OCI-LY7 (cell line): ENCODE measurements at regions not wholly inside any gene's neighbourhood (a gene's known extent, or its start where the extent isn't known, plus 50 kb on each side); places are given as distances from the start of the nearest gene placed in this dataset.

Experiments
- BruUV-seq: library from RNA; stranded (reverse); fragments of 400-500 nt; replicated peaks from 2 replicates; lab custom pipeline; 2021; lab: Mats Ljungman, UMichigan
- CTCF ChIA-PET: fragments of 300-600 bp; sonication (Branson Sonifier 250); formaldehyde crosslinking; loops from one replicate; lab custom pipeline; 2022; ENCODE audit warnings: antibody characterized with exemption; ENCODE audit not compliant: unreplicated experiment; lab: Charles Lee
- POLR2A ChIA-PET: fragments of 300-600 bp; sonication (Branson Sonifier 250); formaldehyde crosslinking; loops from one replicate; lab custom pipeline; 2022; ENCODE audit warnings: antibody characterized with exemption; lab: Charles Lee
- DNase-seq: peaks from one replicate; pipeline ENCODE4 v3.0.0-alpha.2; 2015; ENCODE audit warnings: low spot score
- H2AFZ ChIP-seq: fragments of 200-600 bp; sonication (generic), shearing (Covaris generic); 2 replicates; pipeline ENCODE4 v1.6.1; 2014; ENCODE audit warnings: mild to moderate bottlenecking, antibody characterized with exemption, low read length, moderate library complexity
- H3K27ac ChIP-seq: fragments of 200-600 bp; sonication (generic); 2 replicates; pipeline ENCODE4 v1.5.1; 2014; ENCODE audit warnings: mixed run types, low read depth, mild to moderate bottlenecking, moderate library complexity, low read length, inconsistent platforms; ENCODE audit not compliant: poor library complexity, severe bottlenecking
- H3K36me3 ChIP-seq: fragments of 200-600 bp; sonication (generic); 2 replicates; pipeline ENCODE4 v1.6.1; 2014; ENCODE audit warnings: mild to moderate bottlenecking, antibody characterized with exemption, low read length, moderate library complexity, mixed read lengths; ENCODE audit not compliant: insufficient read depth
- H3K4me1 ChIP-seq: fragments of 200-600 bp; sonication (generic); 2 replicates; pipeline ENCODE4 v1.5.1; 2014; ENCODE audit warnings: mild to moderate bottlenecking, low read length; ENCODE audit not compliant: insufficient read depth, poor library complexity, severe bottlenecking
- H3K4me2 ChIP-seq: fragments of 200-600 bp; sonication (generic); 2 replicates; pipeline ENCODE4 v1.6.1; 2014; ENCODE audit warnings: mild to moderate bottlenecking, low read length
- H3K4me3 ChIP-seq: fragments of 200-600 bp; sonication (generic); 2 replicates; pipeline ENCODE4 v1.5.1; 2014; ENCODE audit warnings: mild to moderate bottlenecking, low read depth, low read length; ENCODE audit not compliant: poor library complexity, severe bottlenecking
- H3K79me2 ChIP-seq: fragments of 200-600 bp; sonication (generic); 2 replicates; pipeline ENCODE4 v1.6.1; 2016; ENCODE audit warnings: low read depth, mild to moderate bottlenecking, low read length, moderate library complexity, mixed read lengths; ENCODE audit not compliant: insufficient read depth
- H3K9me2 ChIP-seq: fragments of 200-600 bp; sonication (generic); 2 replicates; pipeline ENCODE4 v1.6.1; 2016; ENCODE audit warnings: mild to moderate bottlenecking, low read length, mixed read lengths; ENCODE audit not compliant: insufficient read depth
- H3K9me3 ChIP-seq: fragments of 200-600 bp; sonication (generic); 2 replicates; pipeline ENCODE4 v1.6.1; 2014; ENCODE audit warnings: mild to moderate bottlenecking, mixed run types, low read length, mixed read lengths
- H4K20me1 ChIP-seq: fragments of 200-600 bp; sonication (generic); 2 replicates; pipeline ENCODE4 v1.6.1; 2014; ENCODE audit warnings: mild to moderate bottlenecking, antibody characterized with exemption, low read length, moderate library complexity, mixed read lengths; ENCODE audit not compliant: insufficient read depth
- EZH2phosphoT487 ChIP-seq: fragments of 200-600 bp; sonication (generic); IDR thresholded peaks from 2 replicates; pipeline ENCODE4 v1.6.1; 2018; ENCODE audit warnings: low read depth, borderline replicate concordance, mild to moderate bottlenecking, mixed run types, antibody characterized with exemption, low read length, moderate library complexity, mixed read lengths
- intact Hi-C: fragments of 100-400 bp; cut with micrococcal nuclease; formaldehyde crosslinking; loops from one replicate; pipeline ENCODE4 v1.10.0; 2022; ENCODE audit not compliant: unreplicated experiment
- TF ChIP-seq, protein P1 (sequence below): fragments of 200-600 bp; sonication (generic); conservative IDR thresholded peaks from 2 replicates; pipeline ENCODE4 v1.5.1; 2014; ENCODE audit warnings: mild to moderate bottlenecking, antibody characterized with exemption, low read length, moderate library complexity, mixed read lengths

- no peaks in the 10 kb centered on the region; the same call in 1 of the 2 replicates for H4K20me1 ChIP-seq
- TF ChIP-seq, protein P1, sequence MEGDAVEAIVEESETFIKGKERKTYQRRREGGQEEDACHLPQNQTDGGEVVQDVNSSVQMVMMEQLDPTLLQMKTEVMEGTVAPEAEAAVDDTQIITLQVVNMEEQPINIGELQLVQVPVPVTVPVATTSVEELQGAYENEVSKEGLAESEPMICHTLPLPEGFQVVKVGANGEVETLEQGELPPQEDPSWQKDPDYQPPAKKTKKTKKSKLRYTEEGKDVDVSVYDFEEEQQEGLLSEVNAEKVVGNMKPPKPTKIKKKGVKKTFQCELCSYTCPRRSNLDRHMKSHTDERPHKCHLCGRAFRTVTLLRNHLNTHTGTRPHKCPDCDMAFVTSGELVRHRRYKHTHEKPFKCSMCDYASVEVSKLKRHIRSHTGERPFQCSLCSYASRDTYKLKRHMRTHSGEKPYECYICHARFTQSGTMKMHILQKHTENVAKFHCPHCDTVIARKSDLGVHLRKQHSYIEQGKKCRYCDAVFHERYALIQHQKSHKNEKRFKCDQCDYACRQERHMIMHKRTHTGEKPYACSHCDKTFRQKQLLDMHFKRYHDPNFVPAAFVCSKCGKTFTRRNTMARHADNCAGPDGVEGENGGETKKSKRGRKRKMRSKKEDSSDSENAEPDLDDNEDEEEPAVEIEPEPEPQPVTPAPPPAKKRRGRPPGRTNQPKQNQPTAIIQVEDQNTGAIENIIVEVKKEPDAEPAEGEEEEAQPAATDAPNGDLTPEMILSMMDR, result no peak
- TF ChIP-seq EZH2phosphoT487, result 0 out of 2 replicates have a peak, but pooled peaks have one; percentile 68
- H3K4me2 ChIP-seq, result no peak overlapping the region; the same call in 1 of the 2 replicates
- H3K9me3 ChIP-seq, result no peaks in the 10 kb centered on the region
- H3K79me2 ChIP-seq, result no peaks in the 10 kb centered on the region
- intact Hi-C loops, result no loop called here
- no peak overlapping the region for H2AFZ ChIP-seq
- no peak for DNase-seq
- ChIA-PET CTCF (no interaction called here), POLR2A (no interaction called here)
- no peak overlapping the region for H3K27ac ChIP-seq
- no peaks in the 10 kb centered on the region for H3K36me3 ChIP-seq
- no peaks in the 10 kb centered on the region for H3K9me2 ChIP-seq
- no peaks in the 10 kb centered on the region for H3K4me1 ChIP-seq
- no peak overlapping the region for H3K4me3 ChIP-seq
- BruUV-seq, result no TSS peak
Measured at GRCh38 chr2:174683392-174683759, 80.9 kb downstream of the CHRNA1 start.

- no peak for TF ChIP-seq EZH2phosphoT487
- TF ChIP-seq, protein P1, result no peak
- Histone ChIP-seq H3K4me2 (peak overlapping the region; percentile 46; the same call in 1 of the 2 replicates), H3K4me3 (no peak overlapping the region), H3K79me2 (no peaks in the 10 kb centered on the region), H3K9me2 (no peaks in the 10 kb centered on the region), H3K27ac (no peak overlapping the region), H2AFZ (no peak overlapping the region), H3K9me3 (no peaks in the 10 kb centered on the region), H3K4me1 (no peaks in the 10 kb centered on the region), H3K36me3 (no peaks in the 10 kb centered on the region), H4K20me1 (no peaks in the 10 kb centered on the region; the same call in 1 of the 2 replicates)
- DNase-seq, result no peak
- no TSS peak for BruUV-seq
- ChIA-PET CTCF (no interaction called here), POLR2A (no interaction called here)
- intact Hi-C loops, result no loop called here
Measured at GRCh38 chr2:174682578-174683391, 81.5 kb downstream of the CHRNA1 start.
